HG03045 (cell line): ENCODE measurements at regions not wholly inside any gene's neighbourhood (a gene's known extent, or its start where the extent isn't known, plus 50 kb on each side); places are given as distances from the start of the nearest gene placed in this dataset.

Source experiments
- ATAC-seq: cut with Tn5 transposase; IDR thresholded peaks from one replicate; pipeline ENCODE4 v1.9.1; 2021; ENCODE audit warnings: mild to moderate bottlenecking, moderate library complexity; ENCODE audit not compliant: unreplicated experiment

DNA sequence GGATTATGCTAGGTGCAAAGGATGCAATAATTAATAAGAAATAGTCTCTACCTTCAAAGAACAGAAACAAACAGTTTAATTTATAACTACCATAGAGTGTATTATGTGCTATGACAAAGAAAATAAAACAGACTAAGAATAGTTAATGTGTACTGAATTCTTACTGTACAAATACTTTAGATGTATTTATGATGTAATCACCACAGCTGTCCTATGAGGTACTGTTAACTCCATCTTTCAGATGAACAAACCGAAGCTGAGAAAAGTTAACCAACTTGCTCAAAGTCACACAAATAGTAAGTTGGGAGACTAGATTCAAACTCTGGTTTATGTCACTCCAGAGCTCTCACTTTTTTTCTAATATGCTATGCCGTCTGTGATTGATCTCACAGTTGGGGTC is 77.0 kb upstream of the FGGY start:
- ATAC-seq = no peak

GRCh38 chr1:59220356-59220755 is 76.5 kb upstream of the FGGY start:
- no peak for ATAC-seq

DNA sequence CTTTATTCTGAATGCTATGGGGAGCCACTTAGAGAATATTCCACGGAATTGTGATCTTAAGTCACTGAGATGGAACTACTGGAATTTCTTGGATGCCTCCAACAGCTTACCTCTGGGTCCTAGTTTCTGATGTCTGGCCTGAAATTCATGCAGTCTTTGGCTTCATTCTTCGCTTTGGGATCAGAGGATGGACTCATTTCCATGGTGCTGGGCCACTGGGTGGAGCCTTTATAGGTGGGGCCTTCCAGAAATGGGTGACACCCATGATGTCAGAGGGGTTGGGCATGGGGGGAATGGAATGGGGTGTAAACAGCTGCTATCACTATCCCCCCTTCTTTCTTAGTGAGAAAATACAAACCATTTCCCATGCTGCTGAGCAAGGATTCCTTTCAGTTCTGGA is 73.7 kb upstream of the FGGY start:
- no peak for ATAC-seq

GRCh38 chr1:59223989-59224634 is 72.8 kb upstream of the FGGY start:
- no peak for ATAC-seq

DNA sequence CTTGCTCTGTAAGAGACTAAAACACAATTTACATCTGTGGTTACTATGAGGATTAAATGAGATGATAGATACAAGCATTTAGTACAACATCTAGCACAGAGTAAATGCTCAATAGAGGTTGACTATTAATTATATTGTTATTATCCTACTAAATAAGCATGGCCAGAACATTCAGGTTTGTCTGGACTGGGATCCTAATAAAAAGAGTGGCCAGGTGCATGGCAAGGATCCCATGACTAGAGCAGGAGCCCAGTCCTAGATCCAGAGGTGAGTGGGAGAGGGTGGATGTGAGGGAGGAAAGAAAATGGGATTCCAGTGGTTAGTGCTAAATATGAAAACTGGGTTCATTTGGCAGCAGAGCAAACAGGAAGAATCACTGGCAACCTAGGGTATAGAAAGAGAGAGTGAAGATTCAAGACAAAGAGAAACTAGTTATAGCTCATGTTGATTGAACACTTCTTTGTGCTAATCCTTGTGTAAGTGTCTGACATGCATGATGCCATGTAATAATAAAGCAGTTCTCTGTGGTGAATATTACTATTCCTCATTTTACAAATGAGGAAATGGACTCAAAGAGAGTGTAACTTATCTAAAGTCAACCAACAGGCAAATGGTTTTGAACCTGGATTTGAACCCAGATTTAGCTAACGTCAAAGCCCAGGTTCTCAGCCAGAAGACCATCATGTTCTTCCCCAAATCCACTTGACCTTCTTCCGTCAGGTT is 71.1 kb upstream of the FGGY start:
- ATAC-seq = no peak

GRCh38 chr1:59229138-59229537 is 67.8 kb upstream of the FGGY start:
- ATAC-seq = no peak

DNA sequence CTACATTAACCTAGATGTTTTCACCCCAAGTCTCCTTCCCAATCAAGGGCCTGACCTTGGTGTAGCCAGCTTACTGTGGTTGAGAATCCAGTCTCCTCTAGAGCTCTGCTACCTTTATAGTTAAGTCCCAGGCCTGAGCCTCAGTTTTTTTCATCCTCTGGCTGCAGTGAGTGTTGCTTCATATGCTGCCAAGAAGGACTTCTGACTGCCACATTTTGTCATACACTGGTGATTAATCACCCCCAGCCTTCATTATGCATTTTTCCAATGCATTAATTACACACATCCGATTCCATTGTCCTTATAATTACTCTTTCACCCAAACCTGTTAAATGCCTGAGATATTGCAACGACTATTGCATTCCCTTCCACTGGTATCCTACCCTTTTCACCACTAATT is 66.3 kb upstream of the FGGY start:
- ATAC-seq = no peak

DNA sequence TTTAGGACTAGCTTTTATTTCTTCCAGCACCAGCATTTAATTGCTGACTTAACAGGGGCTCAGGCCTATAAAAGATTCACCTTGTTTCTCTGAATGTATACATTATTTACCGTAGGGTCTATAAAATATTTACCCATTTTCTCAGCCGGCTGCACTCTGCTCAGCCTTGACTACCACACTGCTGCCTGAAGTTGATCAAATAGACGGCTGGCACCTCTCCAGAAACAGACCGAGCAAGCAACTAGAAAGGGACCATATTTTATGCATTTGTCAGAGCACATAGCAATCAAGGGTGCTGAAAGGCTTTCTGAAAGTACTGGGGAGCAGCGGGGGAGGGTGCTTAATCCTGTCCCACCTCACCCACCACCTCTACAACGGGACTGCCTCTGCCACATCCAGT is 64.7 kb upstream of the FGGY start:
- ATAC-seq = no peak

- ATAC-seq = no peak
Measured at GRCh38 chr1:59233444-59233843, 63.5 kb upstream of the FGGY start.

DNA sequence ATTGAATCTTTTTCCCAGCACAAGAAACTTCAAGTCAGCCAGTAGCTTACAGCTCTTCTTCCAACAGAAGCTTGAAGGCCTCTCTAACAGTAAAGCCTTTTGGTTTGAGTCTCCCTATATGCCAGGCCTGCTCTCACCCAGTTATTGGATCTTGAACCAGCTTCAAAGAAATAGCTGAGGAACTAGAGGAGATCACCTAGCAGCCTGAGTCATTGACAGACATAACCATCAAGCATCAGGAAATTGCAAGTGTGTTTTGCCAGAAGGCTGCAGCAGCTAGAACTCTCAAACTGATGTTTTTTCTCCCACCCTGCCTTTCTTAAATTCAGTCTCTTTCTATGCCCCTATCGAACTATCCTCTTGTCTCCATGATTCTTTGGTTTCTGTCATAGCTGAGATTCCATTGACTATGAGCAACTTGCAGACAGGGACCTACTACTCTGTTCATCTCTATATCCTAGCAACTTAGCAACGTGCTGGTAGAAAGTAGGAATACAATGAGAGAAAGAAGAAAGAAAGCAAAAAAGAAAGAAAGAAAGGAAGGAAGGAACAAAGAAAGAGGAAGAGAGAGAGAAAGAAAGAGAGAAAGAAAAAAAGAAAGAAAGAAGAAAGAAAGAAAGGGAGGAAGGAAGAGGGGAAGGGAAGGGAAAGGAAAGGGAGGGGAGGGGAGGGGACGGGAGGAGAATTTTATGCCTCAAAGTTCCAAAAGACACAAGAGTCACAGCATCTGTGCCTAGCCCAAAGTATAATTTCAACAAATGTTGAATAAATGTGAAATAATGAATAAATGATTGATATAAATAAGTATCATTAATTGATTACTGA is 60.0 kb upstream of the FGGY start:
- no peak for ATAC-seq

- no peak for ATAC-seq
Measured at GRCh38 chr1:59237900-59238299, 59.0 kb upstream of the FGGY start.

GRCh38 chr1:59238333-59238934 is 58.5 kb upstream of the FGGY start:
- ATAC-seq = no peak

DNA sequence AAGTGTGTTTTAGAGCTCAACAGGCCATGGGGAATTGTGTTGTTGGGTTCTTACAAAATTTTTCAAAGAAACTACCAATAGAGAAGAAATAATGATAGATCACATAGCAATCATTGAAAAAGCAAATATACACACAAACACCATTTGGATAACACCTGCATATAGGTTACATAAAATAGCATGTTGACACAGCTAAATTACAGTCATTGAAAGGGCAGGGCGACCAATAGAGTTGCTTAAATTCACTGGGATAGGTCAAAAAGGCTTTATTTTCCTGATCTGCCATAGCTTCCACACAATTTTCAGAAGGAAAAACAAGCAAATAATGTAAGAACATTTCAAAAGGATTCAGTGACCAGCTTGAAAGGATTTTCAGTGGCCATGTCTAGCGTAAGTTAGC is 57.9 kb upstream of the FGGY start:
- no peak for ATAC-seq

- ATAC-seq = no peak
Measured at GRCh38 chr1:59241909-59242308, 55.0 kb upstream of the FGGY start.

DNA sequence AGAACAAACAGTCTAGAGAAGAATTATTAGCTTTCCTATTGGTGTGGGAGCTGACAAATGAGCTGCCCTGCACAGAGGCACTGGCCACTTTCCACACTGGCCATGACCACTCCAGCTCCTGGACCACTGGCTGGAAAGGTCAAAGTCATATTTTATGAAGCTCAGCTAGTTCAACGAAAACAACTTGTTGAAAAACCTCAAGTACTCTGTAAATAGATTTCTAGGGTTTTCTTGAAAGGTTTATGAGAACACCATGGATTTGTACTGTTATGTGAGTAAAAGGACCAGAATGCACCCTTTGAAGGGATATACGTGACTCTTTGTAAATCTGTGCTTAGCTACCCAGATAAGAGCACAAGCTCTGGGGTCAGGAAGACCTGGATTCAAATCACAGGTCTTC is 54.5 kb upstream of the FGGY start:
- ATAC-seq = no peak

GRCh38 chr1:59243550-59243949 is 53.3 kb upstream of the FGGY start:
- no peak for ATAC-seq

GRCh38 chr1:59243978-59244377 is 52.9 kb upstream of the FGGY start:
- no peak for ATAC-seq

GRCh38 chr1:59244891-59245290 is 52.0 kb upstream of the FGGY start:
- ATAC-seq = no peak
